ENCODE measurements at regions not wholly inside any gene's neighbourhood (a gene's known extent, or its start where the extent isn't known, plus 50 kb on each side); places are given as distances from the start of the nearest gene placed in this dataset.

GRCh38 chr2:226273440-226273839 is 526.2 kb downstream of the IRS1 start:
- TF ChIP-seq POLR2A (IDR thresholded peaks at IDR 0.05) (no peak), CTCF (IDR thresholded peaks at IDR 0.05) (no peak), POLR2AphosphoS5 (IDR thresholded peaks at IDR 0.05) (no peak), EP300 (IDR thresholded peaks at IDR 0.05) (no peak)
